Activated CD8-positive, alpha-beta memory T cell treated with anti-CD3 and anti-CD28 coated beads, Interleukin-2, amount 10 ng/mL, durations not matched to agents 7 days and 5 days (primary cell): ENCODE measurements at regions not wholly inside any gene's neighbourhood (a gene's known extent, or its start where the extent isn't known, plus 50 kb on each side); places are given as distances from the start of the nearest gene placed in this dataset.
"Not testable (repeated sequence)": the region's sequence is repeated elsewhere in the genome, so short reads cannot be mapped to it uniquely, and the experiment has no call there.

Experiments used
- ATAC-seq: fragments of 150-1000 bp; cut with Tn5 transposase; one replicate; pipeline ENCODE4 v1.10.0; 2021; ENCODE audit warnings: moderate library complexity
- CTCF ChIA-PET: fragments of 350-600 bp; sonication (Branson Sonifier 250); formaldehyde crosslinking; loops from one replicate; lab custom pipeline; 2021; ENCODE audit warnings: antibody characterized with exemption; lab: Charles Lee
- DNase-seq: peaks from one replicate; pipeline ENCODE4 v3.0.0-alpha.2; 2020
- H3K27ac Mint-ChIP-seq: one replicate; pipeline ENCODE4 v1.8.0; 2021; ENCODE audit warnings: mild to moderate bottlenecking, mixed read lengths
- H3K27me3 Mint-ChIP-seq: one replicate; pipeline ENCODE4 v1.8.0; 2021; ENCODE audit warnings: mixed read lengths
- H3K36me3 Mint-ChIP-seq: one replicate; pipeline ENCODE4 v1.8.0; 2021; ENCODE audit warnings: mild to moderate bottlenecking, mixed read lengths
- H3K4me1 Mint-ChIP-seq: one replicate; pipeline ENCODE4 v1.8.0; 2021; ENCODE audit warnings: mixed read lengths
- H3K4me3 Mint-ChIP-seq: one replicate; pipeline ENCODE4 v1.8.0; 2021; ENCODE audit warnings: mild to moderate bottlenecking, moderate library complexity, mixed read lengths
- H3K9me3 Mint-ChIP-seq: one replicate; pipeline ENCODE4 v1.8.0; 2022; ENCODE audit warnings: low read depth, mixed read lengths

DNA sequence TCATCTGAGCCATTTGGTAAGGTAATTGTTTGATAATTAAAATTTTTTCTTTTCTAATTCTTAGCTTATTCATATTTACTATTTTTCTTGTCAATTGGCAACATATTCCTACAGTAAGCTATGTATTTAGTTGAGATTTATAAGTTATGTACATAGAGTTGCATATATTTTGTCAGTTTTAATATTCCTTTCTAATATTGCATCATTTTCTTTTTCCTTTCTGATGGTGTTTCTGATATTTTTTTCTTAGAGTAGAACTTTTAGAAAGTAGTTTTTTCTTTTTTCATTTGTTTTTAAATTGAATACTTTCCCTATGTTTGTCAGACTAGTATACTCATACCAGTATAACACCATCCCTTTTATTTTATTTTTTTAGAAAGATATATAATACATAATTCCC, 131.3 kb downstream of the TTC6 start:
- H3K27ac Mint-ChIP-seq: no peak overlapping the region
- no peaks in the 10 kb centered on the region for H3K4me1 Mint-ChIP-seq
- H3K36me3 Mint-ChIP-seq: no peaks in the 10 kb centered on the region
- H3K4me3 Mint-ChIP-seq: no peak overlapping the region
- CTCF ChIA-PET: no interaction called here
- H3K27me3 Mint-ChIP-seq: no peaks in the 10 kb centered on the region
- ATAC-seq: no peak
- DNase-seq: no peak
- H3K9me3 Mint-ChIP-seq: no peaks in the 10 kb centered on the region

DNA sequence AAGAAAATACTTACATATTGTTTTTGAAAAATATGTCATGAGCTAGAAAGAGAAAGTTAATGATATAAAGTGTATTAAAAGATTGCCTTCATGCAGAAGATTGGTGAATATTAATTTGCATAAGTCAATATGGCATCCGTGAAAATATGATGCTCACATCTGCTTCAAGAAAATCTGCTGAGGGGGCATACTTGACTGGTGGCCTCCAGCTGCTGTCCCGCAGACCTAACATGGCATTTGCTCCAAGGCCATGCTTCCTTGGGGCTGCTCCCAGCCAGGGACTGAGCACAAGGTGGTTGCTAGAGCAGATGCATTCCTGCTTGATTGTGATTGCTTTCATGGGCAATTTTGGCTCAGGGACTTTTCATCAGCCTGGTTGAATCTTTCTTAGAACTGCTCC, 133.8 kb downstream of the TTC6 start:
- ATAC-seq: no peak
- Mint-ChIP-seq H3K4me3 (no peak overlapping the region), H3K36me3 (no peaks in the 10 kb centered on the region), H3K27me3 (no peaks in the 10 kb centered on the region), H3K9me3 (no peaks in the 10 kb centered on the region), H3K27ac (no peak overlapping the region), H3K4me1 (no peaks in the 10 kb centered on the region)
- CTCF ChIA-PET: no interaction called here
- no peak for DNase-seq

DNA sequence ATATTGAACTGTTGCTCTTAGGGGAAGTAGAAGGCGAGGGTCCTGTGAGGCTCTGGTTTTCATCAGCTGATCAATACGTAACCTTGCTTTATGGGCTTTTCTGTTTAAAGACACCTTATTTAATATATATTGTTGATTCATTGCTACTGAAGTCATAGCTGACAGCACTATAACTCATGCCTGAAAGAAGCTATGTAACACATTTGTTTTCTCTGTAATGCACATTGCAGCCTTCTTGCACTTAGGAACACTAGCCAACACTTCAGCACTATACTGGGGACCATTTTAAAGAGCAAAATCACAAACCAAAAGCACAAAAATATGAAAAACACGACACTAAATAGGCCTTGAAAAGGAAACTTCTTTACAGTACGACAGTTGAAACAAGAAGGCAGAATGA, 135.7 kb downstream of the TTC6 start:
- no peaks in the 10 kb centered on the region for H3K36me3 Mint-ChIP-seq
- H3K4me1 Mint-ChIP-seq: no peaks in the 10 kb centered on the region
- H3K27ac Mint-ChIP-seq: no peak overlapping the region
- DNase-seq: no peak
- no peak overlapping the region for H3K4me3 Mint-ChIP-seq
- CTCF ChIA-PET: no interaction called here
- no peaks in the 10 kb centered on the region for H3K27me3 Mint-ChIP-seq
- peaks cover 1% of the 10 kb centered on the region for H3K9me3 Mint-ChIP-seq
- ATAC-seq: no peak

DNA sequence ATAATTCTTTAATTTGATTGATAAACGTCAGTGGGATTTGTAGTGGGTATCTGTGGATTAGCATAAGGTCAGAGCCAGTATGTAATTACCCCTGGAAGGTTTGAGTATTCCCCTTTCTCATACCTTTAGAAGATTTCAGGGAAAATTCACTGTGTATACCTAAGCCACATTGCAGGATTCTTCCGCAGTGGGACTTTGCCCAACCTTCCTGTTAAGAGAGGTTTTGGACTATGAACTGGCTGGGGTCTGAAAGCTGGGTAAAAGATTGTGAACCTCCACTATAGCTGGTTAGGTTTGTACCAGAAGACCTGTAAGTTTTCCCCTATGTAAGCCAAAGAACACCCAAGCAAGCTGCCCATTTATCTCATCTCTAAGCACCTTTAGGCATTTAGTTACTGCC, 150.2 kb downstream of the TTC6 start:
- no peak overlapping the region for H3K4me3 Mint-ChIP-seq
- H3K4me1 Mint-ChIP-seq: no peaks in the 10 kb centered on the region
- H3K27ac Mint-ChIP-seq: no peak overlapping the region
- H3K36me3 Mint-ChIP-seq: no peaks in the 10 kb centered on the region
- no peak for DNase-seq
- ATAC-seq: no peak
- H3K9me3 Mint-ChIP-seq: no peaks in the 10 kb centered on the region
- no peaks in the 10 kb centered on the region for H3K27me3 Mint-ChIP-seq
- CTCF ChIA-PET: no interaction called here

DNA sequence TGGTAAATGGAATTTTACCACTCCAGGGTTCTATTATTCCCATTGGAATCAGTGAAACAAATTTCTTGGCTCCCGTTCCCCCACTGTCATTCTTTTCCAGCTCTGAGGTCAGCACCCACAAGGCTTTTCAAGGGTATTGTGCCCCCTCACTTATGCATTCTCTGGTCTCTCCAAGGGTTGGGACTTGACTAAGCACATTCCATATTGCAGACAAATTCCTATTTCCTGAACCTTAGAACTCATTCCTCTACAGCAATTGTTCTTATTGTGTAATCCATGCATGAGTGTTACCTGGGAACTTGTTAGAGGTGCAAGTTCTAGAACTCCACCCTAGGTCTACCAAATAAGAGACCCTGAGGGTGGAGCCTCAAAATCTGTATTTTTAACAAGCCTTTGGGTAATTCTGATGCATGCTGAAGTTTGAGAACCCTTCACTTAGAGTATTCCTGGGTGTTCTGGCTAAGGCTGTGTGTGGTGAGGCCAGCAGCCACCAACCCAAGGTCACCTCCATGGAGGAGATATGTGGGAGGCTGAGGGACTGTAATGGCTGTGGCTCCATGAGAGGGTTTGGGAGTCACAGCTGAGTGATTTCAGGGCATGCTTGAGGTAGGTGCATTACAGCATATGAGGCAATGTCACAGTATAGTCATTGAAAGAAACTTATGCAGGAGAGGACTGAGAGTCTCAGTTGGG, 150.9 kb downstream of the TTC6 start:
- Mint-ChIP-seq H3K27me3 (no peaks in the 10 kb centered on the region), H3K4me3 (no peak overlapping the region), H3K9me3 (no peaks in the 10 kb centered on the region), H3K27ac (no peak overlapping the region), H3K4me1 (no peaks in the 10 kb centered on the region), H3K36me3 (no peaks in the 10 kb centered on the region)
- DNase-seq (no peak), ATAC-seq (no peak)
- CTCF ChIA-PET: no interaction called here

DNA sequence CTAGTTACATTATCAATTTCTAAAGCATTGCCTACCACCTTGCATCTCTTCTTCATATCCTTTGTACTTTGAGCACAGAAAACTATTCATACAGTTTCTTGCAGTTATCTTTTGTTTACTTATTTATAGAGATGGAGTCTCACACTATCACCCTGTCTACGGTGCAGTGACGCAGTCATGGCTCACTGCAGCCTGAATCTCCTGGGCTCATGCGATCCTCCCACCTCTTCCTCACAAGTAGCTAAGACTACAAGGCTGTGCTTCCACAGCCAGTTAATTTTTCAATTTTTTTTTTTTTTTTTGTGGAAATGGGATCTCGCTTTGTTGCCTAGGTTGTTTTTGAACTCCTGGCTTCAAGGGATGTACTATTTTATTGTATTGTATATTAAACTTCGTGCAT, 158.0 kb downstream of the TTC6 start:
- no peak overlapping the region for H3K4me3 Mint-ChIP-seq
- H3K27ac Mint-ChIP-seq: no peak overlapping the region
- CTCF ChIA-PET: no interaction called here
- ATAC-seq: no peak
- H3K4me1 Mint-ChIP-seq: no peaks in the 10 kb centered on the region
- peaks cover 6% of the 10 kb centered on the region for H3K9me3 Mint-ChIP-seq
- H3K36me3 Mint-ChIP-seq: no peaks in the 10 kb centered on the region
- H3K27me3 Mint-ChIP-seq: no peaks in the 10 kb centered on the region
- no peak for DNase-seq

DNA sequence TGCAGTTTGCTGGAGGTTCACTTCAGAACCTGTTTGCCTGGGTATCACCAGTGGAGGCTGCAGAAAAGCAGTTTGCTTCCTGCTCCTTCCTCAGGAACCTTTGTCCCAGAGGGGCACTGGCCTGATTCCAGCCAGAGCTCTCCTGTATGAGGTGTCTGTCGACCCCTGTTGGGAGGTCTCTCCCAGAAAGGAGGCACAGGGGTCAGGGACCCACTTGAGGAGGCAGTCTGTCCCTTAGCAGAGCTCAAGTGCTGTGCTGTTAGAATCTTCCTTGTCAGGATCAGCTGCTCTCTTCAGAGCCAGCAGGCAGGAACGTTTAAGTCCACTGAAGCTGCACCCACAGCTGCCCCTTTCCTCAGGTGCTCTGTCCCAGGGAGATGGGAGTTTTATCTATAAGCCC, 164.8 kb downstream of the TTC6 start:
- DNase-seq, H3K4me1 Mint-ChIP-seq, H3K4me3 Mint-ChIP-seq, H3K27ac Mint-ChIP-seq, CTCF ChIA-PET, H3K27me3 Mint-ChIP-seq, H3K36me3 Mint-ChIP-seq, ATAC-seq: not testable (repeated sequence)
- H3K9me3 Mint-ChIP-seq: peaks cover 15% of the 10 kb centered on the region

DNA sequence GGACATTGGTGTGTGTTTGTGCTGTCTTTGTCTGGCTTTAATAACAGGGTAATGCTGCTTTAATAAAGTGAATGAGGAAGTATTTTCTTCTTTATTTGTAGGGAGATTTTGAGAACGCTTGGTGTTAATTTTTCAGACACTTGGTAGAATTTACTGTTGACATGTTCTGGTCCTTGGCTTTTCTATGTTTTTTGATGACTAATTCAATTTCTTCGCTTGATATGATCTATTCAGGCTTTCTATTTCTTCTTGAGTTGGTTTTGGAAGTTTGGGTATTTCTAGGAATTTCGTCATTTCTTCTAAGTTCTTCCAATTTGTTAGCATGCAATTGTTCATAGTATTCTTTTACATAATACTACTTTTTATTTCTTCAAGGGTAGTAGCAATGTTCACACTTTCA, 167.8 kb downstream of the TTC6 start:
- Mint-ChIP-seq H3K27me3 (no peaks in the 10 kb centered on the region), H3K27ac (no peak overlapping the region), H3K9me3 (peaks cover 13% of the 10 kb centered on the region), H3K4me1 (no peaks in the 10 kb centered on the region), H3K36me3 (no peaks in the 10 kb centered on the region), H3K4me3 (no peak overlapping the region)
- ATAC-seq: no peak
- CTCF ChIA-PET: no interaction called here
- DNase-seq: no peak

DNA sequence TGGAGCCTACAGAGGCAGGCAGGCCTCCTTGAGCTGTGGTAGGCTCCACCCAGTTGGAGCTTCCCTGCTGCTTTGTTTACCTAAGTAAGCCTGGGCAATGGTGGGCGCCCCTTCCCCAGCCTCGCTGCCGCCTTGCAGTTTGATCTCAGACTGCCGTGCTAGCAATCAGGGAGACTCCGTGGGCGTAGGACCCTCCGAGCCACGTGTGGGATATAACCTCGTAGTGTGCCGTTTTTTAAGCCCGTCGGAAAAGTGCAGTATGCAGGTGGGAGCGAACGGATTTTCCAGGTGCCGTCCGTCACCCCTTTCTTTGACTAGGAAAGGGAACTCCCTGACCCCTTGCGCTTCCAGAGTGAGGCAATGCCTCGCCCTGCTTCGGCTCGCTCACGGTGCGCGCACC, 176.9 kb downstream of the TTC6 start:
- H3K27ac Mint-ChIP-seq, H3K9me3 Mint-ChIP-seq, H3K27me3 Mint-ChIP-seq, H3K4me3 Mint-ChIP-seq, CTCF ChIA-PET, ATAC-seq, H3K4me1 Mint-ChIP-seq, DNase-seq, H3K36me3 Mint-ChIP-seq: not testable (repeated sequence)

DNA sequence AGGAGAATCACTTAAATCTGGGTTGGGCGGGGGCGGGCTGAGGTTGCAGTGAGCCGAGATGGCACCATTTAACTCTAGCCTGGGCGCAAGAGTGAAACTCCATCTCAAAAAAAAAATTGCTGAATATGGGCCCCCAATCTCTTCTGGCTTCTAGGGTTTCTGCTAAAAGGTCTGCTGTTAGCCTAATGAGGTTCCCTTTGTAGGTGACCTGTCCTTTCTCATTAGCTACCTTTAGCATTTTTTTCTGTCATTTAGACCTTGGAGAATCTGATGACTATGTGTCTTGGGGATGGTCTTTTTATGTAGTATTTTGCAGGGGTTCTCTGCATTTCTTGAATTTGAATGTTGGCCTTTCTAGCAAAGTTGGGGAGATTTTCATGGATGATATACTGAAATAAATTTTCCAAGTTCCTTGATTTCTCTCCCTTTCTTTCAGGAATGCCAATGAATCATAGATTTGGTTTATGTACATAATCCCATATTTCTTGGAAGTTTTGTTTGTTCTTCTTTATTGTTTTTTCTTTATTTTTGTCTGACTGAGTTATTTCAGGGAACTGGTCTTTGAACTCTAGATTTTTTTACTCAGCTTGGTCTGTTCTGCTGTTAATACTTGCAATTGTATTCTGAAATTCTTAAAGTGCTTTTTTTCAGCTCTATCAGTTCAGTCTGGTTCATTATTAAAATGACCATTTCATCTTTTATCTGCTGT, 181.5 kb downstream of the TTC6 start:
- ATAC-seq: no peak
- CTCF ChIA-PET: no interaction called here
- no peaks in the 10 kb centered on the region for H3K27me3 Mint-ChIP-seq

DNA sequence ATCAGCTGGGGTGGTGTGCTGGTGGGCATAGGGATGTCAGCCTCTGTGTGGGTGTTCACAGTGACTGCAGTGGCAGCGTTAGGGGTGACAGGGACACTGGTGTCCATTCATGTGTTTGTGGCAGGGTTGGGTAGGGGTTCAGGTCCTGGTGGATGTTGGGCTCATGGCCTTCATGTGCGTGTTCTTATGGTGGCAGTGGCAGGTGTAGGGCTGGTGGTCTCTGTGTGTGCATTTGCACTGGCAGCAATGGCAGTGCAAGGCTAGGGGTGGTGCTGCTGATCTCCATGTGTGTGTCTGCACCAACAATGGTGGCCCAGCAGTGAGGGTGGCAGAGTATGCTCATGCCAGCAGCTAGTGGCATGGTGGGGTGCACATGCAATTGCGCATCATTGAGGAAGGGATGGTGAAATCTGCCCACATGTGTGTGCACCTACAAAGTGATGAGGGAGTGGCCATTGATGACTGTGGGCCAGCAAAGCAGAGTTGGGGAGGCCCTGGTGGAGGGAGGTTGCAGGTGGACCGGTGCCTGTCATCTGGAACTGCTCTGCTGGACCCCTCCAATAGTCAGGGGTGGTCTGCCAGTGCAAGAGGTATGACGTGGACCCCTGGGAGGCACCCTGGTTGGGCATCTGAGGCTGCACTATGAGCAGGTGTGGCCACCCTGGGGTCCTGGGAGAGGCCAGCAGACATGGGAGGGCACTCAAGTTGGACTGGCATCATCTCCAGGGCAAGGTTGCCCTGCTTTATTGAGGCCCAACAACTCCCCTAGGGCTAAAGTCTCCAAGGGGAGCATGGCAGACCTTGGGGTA, 182.9 kb downstream of the TTC6 start:
- Mint-ChIP-seq H3K4me3 (no peak overlapping the region), H3K4me1 (no peaks in the 10 kb centered on the region), H3K9me3 (peaks cover 8% of the 10 kb centered on the region), H3K27ac (no peak overlapping the region), H3K36me3 (no peaks in the 10 kb centered on the region), H3K27me3 (no peaks in the 10 kb centered on the region)
- no peak for ATAC-seq
- CTCF ChIA-PET: no interaction called here
- DNase-seq: no peak

More for the DNA sequence above, 181.5 kb downstream of the TTC6 start:
- Mint-ChIP-seq H3K4me1 (no peaks in the 10 kb centered on the region), H3K36me3 (no peaks in the 10 kb centered on the region), H3K9me3 (peaks cover 8% of the 10 kb centered on the region), H3K27ac (no peak overlapping the region), H3K4me3 (no peak overlapping the region)
- DNase-seq: no peak

DNA sequence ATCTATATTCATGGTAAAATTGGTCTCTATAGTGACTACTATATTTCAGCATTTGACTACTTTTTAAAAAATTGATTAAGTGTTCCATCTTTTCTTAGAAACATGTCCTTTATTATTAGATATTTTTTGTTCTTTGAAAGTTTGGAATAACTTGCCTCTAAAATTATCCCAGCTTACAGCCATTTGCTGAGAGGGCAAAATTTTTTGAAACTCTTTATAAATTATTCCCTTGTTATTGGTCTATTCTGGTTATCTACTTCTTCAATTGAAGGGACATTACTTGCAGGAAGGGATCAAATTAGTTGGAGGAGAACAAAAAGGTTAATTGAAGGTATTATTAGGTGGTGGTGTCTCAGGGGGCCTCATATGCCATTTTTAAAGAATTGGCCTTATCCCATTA, 184.1 kb downstream of the TTC6 start:
- ATAC-seq: no peak
- CTCF ChIA-PET: no interaction called here
- H3K4me3 Mint-ChIP-seq: no peak overlapping the region
- no peak overlapping the region for H3K27ac Mint-ChIP-seq
- no peaks in the 10 kb centered on the region for H3K4me1 Mint-ChIP-seq
- peaks cover 8% of the 10 kb centered on the region for H3K9me3 Mint-ChIP-seq
- DNase-seq: no peak
- H3K36me3 Mint-ChIP-seq: no peaks in the 10 kb centered on the region
- H3K27me3 Mint-ChIP-seq: no peaks in the 10 kb centered on the region

DNA sequence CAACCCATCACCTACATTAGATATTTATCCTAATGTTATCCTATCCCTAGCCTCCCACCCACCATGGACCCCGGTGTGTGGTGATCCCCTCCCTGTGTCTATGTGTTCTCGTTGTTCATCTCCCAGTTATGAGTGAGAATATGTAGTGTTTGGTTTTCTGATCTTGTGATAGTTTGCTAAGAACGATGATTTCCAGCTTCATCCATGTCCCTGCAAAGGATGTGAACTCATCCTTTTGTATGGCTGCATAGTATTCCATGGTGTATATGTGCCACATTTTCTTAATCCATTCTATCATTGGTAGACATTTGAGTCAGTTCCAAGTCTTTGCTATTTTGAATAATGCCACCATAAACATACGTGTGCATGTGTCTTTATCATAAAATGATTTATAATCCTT, 185.3 kb downstream of the TTC6 start:
- ATAC-seq, H3K27ac Mint-ChIP-seq, H3K4me1 Mint-ChIP-seq, H3K36me3 Mint-ChIP-seq, CTCF ChIA-PET, DNase-seq, H3K9me3 Mint-ChIP-seq, H3K4me3 Mint-ChIP-seq, H3K27me3 Mint-ChIP-seq: not testable (repeated sequence)
